Thoracic aorta (tissue), 2 donors: ENCODE measurements at regions not wholly inside any gene's neighbourhood (a gene's known extent, or its start where the extent isn't known, plus 50 kb on each side); places are given as distances from the start of the nearest gene placed in this dataset.
A peak's percentile ranks its signal among the peaks of the same experiment; 100 is the strongest.

Experiments used
- ATAC-seq: fragments of 150-250 bp; one replicate; pipeline ENCODE4 v1.8.0; 2017; ENCODE audit warnings: low read depth; ENCODE audit not compliant: insufficient number of reproducible peaks, low FRiP score
- DNase-seq: peaks from one replicate; pipeline ENCODE4 v3.0.0-alpha.2; 2020; ENCODE audit warnings: low spot score
- H3K27ac ChIP-seq, 2 donors: fragments of 200-600 bp; sonication (generic); 1 replicate in 1 of 2; 2 replicates in 1 of 2; pipeline ENCODE4 v1.5.1; 2016; ENCODE audit warnings: mild to moderate bottlenecking in 2 of 2, moderate library complexity in 2 of 2
- H3K27me3 ChIP-seq: fragments of 200-600 bp; sonication (generic); replicated peaks from 2 replicates; pipeline ENCODE4 v1.6.0; 2016; ENCODE audit warnings: mild to moderate bottlenecking; ENCODE audit not compliant: insufficient read depth
- H3K36me3 ChIP-seq: fragments of 200-600 bp; sonication (generic); one replicate; pipeline ENCODE4 v1.5.1; 2016
- H3K4me1 ChIP-seq, 2 donors: fragments of 200-600 bp; sonication (generic); 1 replicate in 1 of 2; 2 replicates in 1 of 2; pipeline versions ENCODE4 v1.5.1 to v1.6.0; 2016; ENCODE audit warnings: low read depth in 2 of 2, mild to moderate bottlenecking in 1 of 2; ENCODE audit not compliant: control insufficient read depth in 1 of 2
- H3K4me3 ChIP-seq: fragments of 200-600 bp; sonication (generic); 2 replicates; pipeline ENCODE4 v1.5.1; 2016; ENCODE audit warnings: mild to moderate bottlenecking
- H3K9me3 ChIP-seq: fragments of 200-600 bp; sonication (generic); 2 replicates; pipeline ENCODE4 v1.5.1; 2016
- CTCF ChIP-seq: fragments of 200-600 bp; sonication (generic); IDR thresholded peaks from one replicate; pipeline ENCODE4 v1.5.1; 2019; ENCODE audit warnings: antibody characterized with exemption

- Histone ChIP-seq H3K27me3 (no peaks in the 10 kb centered on the region), H3K4me1 (peaks cover 40 to 64% of the 10 kb centered on the region in 2 donors), H3K4me3 (no peak overlapping the region), H3K27ac (no peak overlapping the region), H3K36me3 (no peaks in the 10 kb centered on the region), H3K9me3 (no peaks in the 10 kb centered on the region)
- TF ChIP-seq CTCF: no peak
- DNase-seq (no peak), ATAC-seq (no peak)
Observed at GRCh38 chr10:31702954-31703353, 225.7 kb downstream of the ARHGAP12 start.

GRCh38 chr10:31702005-31702404, 226.6 kb downstream of the ARHGAP12 start:
- DNase-seq (no peak), ATAC-seq (no peak)
- no peak for TF ChIP-seq CTCF
- H3K36me3 ChIP-seq: no peaks in the 10 kb centered on the region
- H3K27me3 ChIP-seq: no peaks in the 10 kb centered on the region
- peaks cover 35 to 62% of the 10 kb centered on the region in 2 donors for H3K4me1 ChIP-seq
- H3K4me3 ChIP-seq: no peak overlapping the region
- H3K27ac ChIP-seq: peak overlapping the region; percentile 97 to 99
- H3K9me3 ChIP-seq: no peaks in the 10 kb centered on the region

- H3K27ac ChIP-seq: peak overlapping the region; percentile 97 to 99
- ATAC-seq: no peak
- H3K36me3 ChIP-seq: no peaks in the 10 kb centered on the region
- H3K9me3 ChIP-seq: no peaks in the 10 kb centered on the region
- no peak for DNase-seq
- TF ChIP-seq CTCF: no peak
- H3K27me3 ChIP-seq: no peaks in the 10 kb centered on the region
- H3K4me1 ChIP-seq: peaks cover 38 to 62% of the 10 kb centered on the region in 2 donors
- H3K4me3 ChIP-seq: no peak overlapping the region
Observed at GRCh38 chr10:31701546-31701945, 227.1 kb downstream of the ARHGAP12 start.

- no peaks in the 10 kb centered on the region for H3K27me3 ChIP-seq
- peak overlapping the region; percentile 97 to 99 for H3K27ac ChIP-seq
- no peak for ATAC-seq
- H3K36me3 ChIP-seq: no peaks in the 10 kb centered on the region
- H3K4me1 ChIP-seq: peaks cover 38 to 63% of the 10 kb centered on the region in 2 donors
- TF ChIP-seq CTCF: no peak
- DNase-seq: no peak
- H3K9me3 ChIP-seq: no peaks in the 10 kb centered on the region
- H3K4me3 ChIP-seq: no peak overlapping the region
Observed at GRCh38 chr10:31700181-31700611, 228.4 kb downstream of the ARHGAP12 start.

GRCh38 chr10:31698181-31698830, 230.3 kb downstream of the ARHGAP12 start:
- TF ChIP-seq CTCF: no peak
- DNase-seq (no peak), ATAC-seq (peak; percentile 61)
- Histone ChIP-seq H3K4me1 (peaks cover 38 to 63% of the 10 kb centered on the region in 2 donors), H3K4me3 (peak overlapping the region; percentile 62), H3K27ac (peak overlapping the region; percentile 97 to 99), H3K27me3 (no peaks in the 10 kb centered on the region), H3K36me3 (no peaks in the 10 kb centered on the region), H3K9me3 (no peaks in the 10 kb centered on the region)
